MM.1S (cell line): ENCODE measurements at regions not wholly inside any gene's neighbourhood (a gene's known extent, or its start where the extent isn't known, plus 50 kb on each side); places are given as distances from the start of the nearest gene placed in this dataset.

Experiments used
- CTCF ChIP-seq: fragments of 300-600 bp; sonication (generic); IDR thresholded peaks from 2 replicates; pipeline ENCODE4 v1.5.1; 2016; ENCODE audit warnings: antibody characterized with exemption, low read length, mixed read lengths
- EZH2 ChIP-seq: fragments of 300-600 bp; sonication (generic); optimal IDR thresholded peaks from 2 replicates; pipeline ENCODE3; 2017; ENCODE audit warnings: low read depth, mild to moderate bottlenecking, antibody characterized with exemption, low read length, mixed read lengths

GRCh38 chr5:148953711-148954110 lies 109.2 kb downstream of the SH3TC2 start:
- TF ChIP-seq CTCF (no peak), EZH2 (no peak)
